WTC11 (cell line): ENCODE measurements at regions not wholly inside any gene's neighbourhood (a gene's known extent, or its start where the extent isn't known, plus 50 kb on each side); places are given as distances from the start of the nearest gene placed in this dataset.

ENCODE experiments used
- AFF4 ChIP-seq: sonication (generic); formaldehyde crosslinking; IDR thresholded peaks from 2 replicates; pipeline ENCODE4 v1.8.1; 2023; ENCODE audit warnings: mild to moderate bottlenecking, missing genetic modification reagents, borderline replicate concordance
- ARID4B ChIP-seq: sonication (generic); formaldehyde crosslinking; IDR thresholded peaks from 2 replicates; pipeline ENCODE4 v1.8.0; 2023; ENCODE audit warnings: missing genetic modification reagents, mild to moderate bottlenecking, borderline replicate concordance
- ATF2 ChIP-seq: sonication (generic); formaldehyde crosslinking; IDR thresholded peaks from 2 replicates; pipeline ENCODE4 v1.8.1; 2022; ENCODE audit warnings: low read depth, missing genetic modification reagents, borderline replicate concordance
- CBFB ChIP-seq: sonication (generic); formaldehyde crosslinking; IDR thresholded peaks from 2 replicates; pipeline ENCODE4 v1.8.1; 2022; ENCODE audit warnings: mild to moderate bottlenecking, low read depth, missing genetic modification reagents
- CTCF ChIP-seq: fragments of 200-600 bp; IDR thresholded peaks from 2 replicates; pipeline ENCODE4 v1.8.0; 2022; ENCODE audit warnings: antibody characterized with exemption
- ESRRA ChIP-seq: sonication (generic); formaldehyde crosslinking; IDR thresholded peaks from 2 replicates; pipeline ENCODE4 v1.8.1; 2022; ENCODE audit warnings: mild to moderate bottlenecking, missing genetic modification reagents, borderline replicate concordance
- ETV6 ChIP-seq: sonication (generic); formaldehyde crosslinking; IDR thresholded peaks from 2 replicates; pipeline ENCODE4 v1.8.1; 2022; ENCODE audit warnings: mild to moderate bottlenecking, missing genetic modification reagents
- FOXK1 ChIP-seq: sonication (generic); formaldehyde crosslinking; IDR thresholded peaks from 2 replicates; pipeline ENCODE4 v1.8.0; 2022; ENCODE audit warnings: mild to moderate bottlenecking, moderate library complexity, missing genetic modification reagents
- HMGA2 ChIP-seq: fragments of 250-450 bp; sonication (Bioruptor Pico); IDR thresholded peaks from 2 replicates; pipeline ENCODE4 v1.4.0; 2021; ENCODE audit warnings: mild to moderate bottlenecking, moderate library complexity
- JUN ChIP-seq: sonication (generic); formaldehyde crosslinking; IDR thresholded peaks from 2 replicates; pipeline ENCODE4 v1.8.0; 2023; ENCODE audit warnings: mild to moderate bottlenecking, missing genetic modification reagents
- MAX ChIP-seq: sonication (generic); formaldehyde crosslinking; IDR thresholded peaks from 2 replicates; pipeline ENCODE4 v1.8.0; 2022; ENCODE audit warnings: mild to moderate bottlenecking, missing genetic modification reagents
- USF2 ChIP-seq: sonication (generic); formaldehyde crosslinking; IDR thresholded peaks from 2 replicates; pipeline ENCODE4 v1.8.1; 2023; ENCODE audit warnings: mild to moderate bottlenecking, missing genetic modification reagents, moderate library complexity
- ZBTB21 ChIP-seq: sonication (generic); formaldehyde crosslinking; IDR thresholded peaks from 2 replicates; pipeline ENCODE4 v1.8.1; 2023; ENCODE audit warnings: mild to moderate bottlenecking, missing genetic modification reagents, borderline replicate concordance
- ZNF423 ChIP-seq: fragments of 250-450 bp; sonication (Bioruptor Pico); IDR thresholded peaks from 2 replicates; pipeline ENCODE4 v2.1.2; 2022; ENCODE audit warnings: mild to moderate bottlenecking, moderate library complexity

GRCh38 chr6:149157126-149157525 is 160.4 kb upstream of the TAB2 start:
- TF ChIP-seq CTCF (no peak), JUN (CRISPR knock-in tag) (no peak), ATF2 (no peak), ETV6 (CRISPR knock-in tag) (no peak), ARID4B (no peak), USF2 (CRISPR knock-in tag) (no peak), MAX (CRISPR knock-in tag) (no peak), ZNF423 (no peak), ZBTB21 (CRISPR knock-in tag) (no peak), AFF4 (CRISPR knock-in tag) (no peak), CBFB (CRISPR knock-in tag) (no peak), ESRRA (CRISPR knock-in tag) (no peak), FOXK1 (no peak), HMGA2 (no peak)
